Thyroid gland (tissue), 4 donors: ENCODE measurements at regions not wholly inside any gene's neighbourhood (a gene's known extent, or its start where the extent isn't known, plus 50 kb on each side); places are given as distances from the start of the nearest gene placed in this dataset.

ENCODE experiments used
- DNase-seq, 2 donors: peaks; one replicate each; pipeline ENCODE4 v3.0.0-alpha.2; 2019
- H3K27ac ChIP-seq, 3 donors: fragments of 200-600 bp; sonication (generic); 1 replicate in 2 of 3; 2 replicates in 1 of 3; pipeline ENCODE4 v1.5.1; 2016 to 2019; ENCODE audit warnings: mild to moderate bottlenecking in 1 of 3, moderate library complexity in 1 of 3
- H3K27me3 ChIP-seq: fragments of 200-600 bp; sonication (generic); one replicate; pipeline ENCODE4 v1.5.1; 2019
- H3K36me3 ChIP-seq, 2 donors: fragments of 200-600 bp; sonication (generic); one replicate each; pipeline ENCODE4 v1.5.1; 2016 to 2019
- H3K4me1 ChIP-seq, 2 donors: fragments of 200-600 bp; sonication (generic); one replicate each; pipeline ENCODE4 v1.5.1; 2017 to 2019
- H3K4me3 ChIP-seq, 3 donors: fragments of 200-600 bp; sonication (generic); replicated peaks in 1 of 3; 1 replicate in 2 of 3; 2 replicates in 1 of 3; pipeline ENCODE4 v1.5.1; 2016; ENCODE audit warnings: mild to moderate bottlenecking in 1 of 3
- H3K9me3 ChIP-seq: fragments of 200-600 bp; sonication (generic); one replicate; pipeline ENCODE4 v1.5.1; 2017
- POLR2A ChIP-seq, 2 donors: fragments of 450-650 bp; IDR thresholded peaks; one replicate each; pipeline ENCODE4 v1.6.1; 2017; ENCODE audit warnings: antibody characterized with exemption in 2 of 2, mild to moderate bottlenecking in 2 of 2, moderate library complexity in 1 of 2
- WGBS, 2 donors: methylation state at CpG; one replicate each; pipeline ENCODE4 v1.1.5; 2017; 5-methylcytosine and 5-hydroxymethylcytosine counted together
- intact Hi-C: fragments of 100-400 bp; cut with DNase I; formaldehyde crosslinking; loops from one replicate; pipeline ENCODE4 v1.15.1; 2023
- TF ChIP-seq, protein P1 (sequence below), 6 experiments: fragments of 200-600 bp in 3 of 6; fragments of 450-650 bp in 3 of 6; sonication (generic) in 3 of 6; IDR thresholded peaks; one replicate each; pipeline ENCODE4 v1.5.1; 2016 to 2019; ENCODE audit warnings: antibody characterized with exemption in 6 of 6, mild to moderate bottlenecking in 2 of 6, inconsistent platforms in 1 of 6, moderate library complexity in 1 of 6

DNA sequence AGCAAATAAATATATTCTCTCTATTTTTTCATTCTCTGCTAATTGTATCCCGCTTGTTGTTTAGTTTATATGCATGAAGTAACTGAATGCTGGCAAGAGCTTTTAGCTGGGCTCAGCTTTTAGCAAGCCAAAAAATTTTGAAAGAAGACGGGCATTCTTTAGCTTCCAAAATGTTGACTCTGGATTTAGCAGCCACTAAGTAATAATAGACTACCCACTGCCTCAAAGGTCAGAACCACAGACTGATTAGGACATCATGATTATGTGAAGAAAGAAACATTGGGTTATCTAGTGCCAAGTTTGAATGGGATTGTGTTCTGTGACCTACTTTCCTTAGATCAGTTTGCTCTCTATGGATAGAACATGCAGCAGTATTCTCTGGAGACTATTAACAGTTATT is 80.3 kb upstream of the DPH5 start:
- Histone ChIP-seq H3K36me3 (no peaks in the 10 kb centered on the region), H3K4me3 (no peak overlapping the region), H3K4me1 (no peaks in the 10 kb centered on the region), H3K9me3 (no peaks in the 10 kb centered on the region), H3K27ac (no peak overlapping the region), H3K27me3 (no peaks in the 10 kb centered on the region)
- no peak for TF ChIP-seq POLR2A (IDR thresholded peaks at IDR 0.05)
- TF ChIP-seq, protein P1, sequence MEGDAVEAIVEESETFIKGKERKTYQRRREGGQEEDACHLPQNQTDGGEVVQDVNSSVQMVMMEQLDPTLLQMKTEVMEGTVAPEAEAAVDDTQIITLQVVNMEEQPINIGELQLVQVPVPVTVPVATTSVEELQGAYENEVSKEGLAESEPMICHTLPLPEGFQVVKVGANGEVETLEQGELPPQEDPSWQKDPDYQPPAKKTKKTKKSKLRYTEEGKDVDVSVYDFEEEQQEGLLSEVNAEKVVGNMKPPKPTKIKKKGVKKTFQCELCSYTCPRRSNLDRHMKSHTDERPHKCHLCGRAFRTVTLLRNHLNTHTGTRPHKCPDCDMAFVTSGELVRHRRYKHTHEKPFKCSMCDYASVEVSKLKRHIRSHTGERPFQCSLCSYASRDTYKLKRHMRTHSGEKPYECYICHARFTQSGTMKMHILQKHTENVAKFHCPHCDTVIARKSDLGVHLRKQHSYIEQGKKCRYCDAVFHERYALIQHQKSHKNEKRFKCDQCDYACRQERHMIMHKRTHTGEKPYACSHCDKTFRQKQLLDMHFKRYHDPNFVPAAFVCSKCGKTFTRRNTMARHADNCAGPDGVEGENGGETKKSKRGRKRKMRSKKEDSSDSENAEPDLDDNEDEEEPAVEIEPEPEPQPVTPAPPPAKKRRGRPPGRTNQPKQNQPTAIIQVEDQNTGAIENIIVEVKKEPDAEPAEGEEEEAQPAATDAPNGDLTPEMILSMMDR (IDR thresholded peaks at IDR 0.05): no peak
- intact Hi-C loops: no loop called here
- 74 to 76% methylated on average over 2 of the region's 2 CpGs for WGBS, 2 donors
- DNase-seq: no peak

DNA sequence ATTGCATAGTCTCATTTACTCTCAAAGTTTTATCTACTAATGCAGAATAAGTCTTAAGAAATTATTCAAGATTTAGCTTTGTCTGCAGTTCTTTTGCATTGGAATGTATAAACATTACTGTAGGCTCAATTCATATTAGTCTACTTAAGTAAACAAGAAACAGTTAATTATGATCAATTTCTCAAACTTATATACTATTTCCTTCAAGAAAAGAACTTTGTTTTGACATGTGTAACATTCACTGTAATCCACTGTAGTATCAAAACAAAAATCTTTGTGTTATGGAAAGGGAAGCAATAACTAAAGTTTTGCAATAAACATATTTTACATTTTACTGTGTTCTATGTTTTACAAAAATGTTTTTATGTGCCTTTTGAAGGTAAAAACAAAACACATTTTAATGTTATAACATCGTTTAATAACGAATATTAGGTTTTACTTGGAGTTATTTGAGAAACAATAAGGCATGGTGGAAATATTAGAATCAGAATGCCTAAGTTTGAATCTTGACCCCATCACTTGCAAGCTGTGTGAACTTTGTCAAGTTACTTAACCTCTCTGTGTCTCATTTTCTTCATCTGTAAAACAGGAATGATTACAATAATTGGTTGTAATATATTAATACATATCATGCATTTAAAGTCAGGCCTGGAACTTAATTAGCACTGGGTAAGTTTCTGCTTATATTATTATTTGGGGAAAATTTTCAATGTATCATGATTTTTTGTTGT is 77.0 kb upstream of the DPH5 start:
- H3K27me3 ChIP-seq: no peaks in the 10 kb centered on the region
- H3K4me1 ChIP-seq: no peaks in the 10 kb centered on the region
- H3K9me3 ChIP-seq: no peaks in the 10 kb centered on the region
- H3K4me3 ChIP-seq: no peak overlapping the region
- TF ChIP-seq, protein P1 (IDR thresholded peaks at IDR 0.05): no peak
- TF ChIP-seq POLR2A (IDR thresholded peaks at IDR 0.05): no peak
- intact Hi-C loops: no loop called here
- no peaks in the 10 kb centered on the region for H3K36me3 ChIP-seq
- 83 to 85% methylated on average over 2 of the region's 2 CpGs for WGBS, 2 donors
- no peak overlapping the region for H3K27ac ChIP-seq
- no peak for DNase-seq

DNA sequence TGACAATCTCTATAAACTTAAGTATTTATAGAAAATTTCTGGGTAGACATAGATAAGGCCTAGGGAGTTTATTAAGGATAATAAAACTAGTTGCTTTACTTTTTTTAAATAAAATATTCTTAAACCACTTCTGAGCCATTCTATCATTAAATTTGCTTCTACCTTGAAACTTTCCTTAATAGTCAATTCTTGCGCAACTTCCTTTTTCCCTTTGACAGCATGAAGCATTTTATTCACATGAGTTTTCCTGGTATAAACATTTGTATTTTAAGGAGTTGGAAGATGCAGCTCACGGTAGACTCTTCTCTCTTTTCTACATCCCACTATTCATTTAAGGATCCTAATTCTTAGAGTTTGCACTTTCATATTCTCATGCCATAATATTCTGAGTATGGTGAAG is 75.8 kb upstream of the DPH5 start:
- DNase-seq: no peak
- Histone ChIP-seq H3K4me1 (no peaks in the 10 kb centered on the region), H3K9me3 (no peaks in the 10 kb centered on the region), H3K36me3 (no peaks in the 10 kb centered on the region), H3K27me3 (no peaks in the 10 kb centered on the region), H3K4me3 (no peak overlapping the region), H3K27ac (no peak overlapping the region)
- TF ChIP-seq, protein P1 (IDR thresholded peaks at IDR 0.05): no peak
- TF ChIP-seq POLR2A (IDR thresholded peaks at IDR 0.05): no peak
- WGBS, 2 donors: 83 to 86% methylated on average over 2 of the region's 2 CpGs
- intact Hi-C loops: no loop called here

DNA sequence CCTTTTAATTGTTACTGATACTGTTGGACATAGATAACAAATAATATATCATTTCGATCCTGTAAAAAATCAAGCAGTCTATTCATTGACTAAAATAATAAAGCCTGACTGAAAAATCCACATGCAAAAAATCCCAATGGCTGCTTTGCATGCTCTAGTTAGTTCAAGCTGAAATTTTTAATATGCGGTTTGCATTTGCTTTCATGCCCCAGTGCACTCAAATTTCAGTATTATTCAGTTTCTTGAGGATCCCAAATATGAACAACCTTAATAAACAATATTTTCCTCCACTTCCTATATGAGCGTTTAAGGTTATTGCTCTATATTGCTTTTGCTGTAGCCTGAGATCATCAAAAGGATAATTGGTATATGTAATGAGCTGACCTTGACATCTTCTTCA is 75.1 kb upstream of the DPH5 start:
- 89 to 92% methylated on average over 3 of the region's 3 CpGs for WGBS, 2 donors
- TF ChIP-seq, protein P1 (IDR thresholded peaks at IDR 0.05): no peak
- no peak for TF ChIP-seq POLR2A (IDR thresholded peaks at IDR 0.05)
- no peak overlapping the region for H3K4me3 ChIP-seq
- no peak overlapping the region for H3K27ac ChIP-seq
- no peaks in the 10 kb centered on the region for H3K4me1 ChIP-seq
- H3K9me3 ChIP-seq: no peaks in the 10 kb centered on the region
- H3K27me3 ChIP-seq: no peaks in the 10 kb centered on the region
- no peak for DNase-seq
- intact Hi-C loops: no loop called here
- H3K36me3 ChIP-seq: no peaks in the 10 kb centered on the region

DNA sequence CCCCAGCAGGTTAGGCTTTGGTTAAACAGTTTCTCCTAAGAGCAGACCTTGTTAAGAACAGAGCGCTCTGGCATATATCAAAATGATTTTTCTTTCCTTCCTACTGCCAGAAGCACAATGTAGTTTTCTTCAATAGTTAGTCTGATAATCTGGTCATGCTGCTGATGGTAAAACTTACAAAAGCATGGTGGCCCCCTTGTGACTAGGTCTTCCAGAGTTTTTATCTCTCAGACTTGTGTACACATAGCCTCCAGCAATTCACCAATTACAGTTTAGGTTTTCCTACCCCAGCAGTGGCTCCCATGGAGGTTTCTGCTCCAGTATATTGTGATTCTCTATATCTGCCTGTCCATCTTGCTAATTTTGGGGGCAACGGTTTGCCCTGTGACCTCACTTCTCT is 73.3 kb upstream of the DPH5 start:
- Histone ChIP-seq H3K27me3 (no peaks in the 10 kb centered on the region), H3K27ac (no peak overlapping the region), H3K4me1 (no peaks in the 10 kb centered on the region), H3K9me3 (no peaks in the 10 kb centered on the region), H3K4me3 (no peak overlapping the region), H3K36me3 (no peaks in the 10 kb centered on the region)
- intact Hi-C loops: no loop called here
- no peak for TF ChIP-seq POLR2A (IDR thresholded peaks at IDR 0.05)
- WGBS, 2 donors: 83 to 84% methylated on average over 2 of the region's 2 CpGs
- no peak for DNase-seq
